Erythroblast (primary cell): ENCODE measurements at regions not wholly inside any gene's neighbourhood (a gene's known extent, or its start where the extent isn't known, plus 50 kb on each side); places are given as distances from the start of the nearest gene placed in this dataset.

Experiments used
- DNase-seq, 2 experiments: peaks; one replicate each; lab custom pipeline; 2025; lab: John Stamatoyannopoulos, UW
- GATA1 ChIP-seq: IDR thresholded peaks from 2 replicates; pipeline ENCODE4 v1.6.1; 2011; ENCODE audit warnings: low read depth, mild to moderate bottlenecking, control low read depth, low read length, moderate library complexity
- POLR2A ChIP-seq: IDR thresholded peaks from 2 replicates; pipeline ENCODE4 v1.6.1; 2011; ENCODE audit warnings: mild to moderate bottlenecking, low read length

DNA sequence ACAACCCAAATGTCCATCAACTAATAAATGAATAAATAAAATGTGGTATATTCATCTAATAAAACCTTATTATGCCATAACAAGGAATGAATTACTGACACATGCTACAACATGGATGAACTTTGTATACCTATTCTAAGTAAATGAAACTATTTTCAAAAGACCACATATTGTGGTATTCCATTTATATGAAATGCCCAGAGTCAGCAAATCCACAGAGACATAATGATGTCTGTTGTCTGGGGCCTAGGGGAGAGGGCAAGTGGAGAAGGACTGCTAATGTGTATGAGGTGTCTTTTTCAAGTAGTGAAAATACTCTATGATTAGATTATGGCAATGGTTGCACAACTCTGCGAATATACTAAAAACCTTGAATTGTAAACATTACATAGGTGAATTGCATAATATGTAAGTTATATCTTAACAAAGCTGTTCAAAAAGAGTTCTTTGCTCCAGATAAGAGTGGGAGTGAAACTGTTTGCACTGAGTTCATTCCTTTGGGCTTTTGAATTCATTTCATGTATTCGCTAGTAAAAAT is 464.2 kb downstream of the NUF2 start:
- no peak for DNase-seq
- TF ChIP-seq POLR2A (no peak), GATA1 (no peak)

- DNase-seq: no peak
- TF ChIP-seq POLR2A (no peak), GATA1 (no peak)
These were observed 468.2 kb downstream of the NUF2 start for GRCh38 chr1:163789911-163790310.

DNA sequence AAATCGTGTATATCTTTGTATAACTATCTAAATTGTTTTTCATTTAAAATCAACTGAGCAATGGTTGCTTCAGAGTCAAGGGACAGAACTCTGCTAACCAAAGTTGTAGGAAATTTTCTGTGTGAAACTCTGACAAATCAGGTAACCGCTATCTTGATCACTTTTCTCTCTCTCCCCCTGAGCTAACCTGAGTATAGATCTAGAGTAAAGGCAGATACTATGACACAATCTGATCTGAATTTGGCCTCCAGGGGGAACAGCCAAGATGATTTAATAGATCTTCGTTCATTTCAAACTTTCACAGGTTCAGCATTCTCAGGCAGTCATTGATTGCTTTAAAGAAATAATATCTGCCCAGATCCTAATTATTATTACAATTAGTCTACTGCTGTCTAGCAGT is 472.8 kb downstream of the NUF2 start:
- TF ChIP-seq GATA1 (no peak), POLR2A (no peak)
- DNase-seq: no peak

GRCh38 chr1:163796394-163796821 is 474.7 kb downstream of the NUF2 start:
- TF ChIP-seq POLR2A (no peak), GATA1 (no peak)
- DNase-seq: no peak

DNA sequence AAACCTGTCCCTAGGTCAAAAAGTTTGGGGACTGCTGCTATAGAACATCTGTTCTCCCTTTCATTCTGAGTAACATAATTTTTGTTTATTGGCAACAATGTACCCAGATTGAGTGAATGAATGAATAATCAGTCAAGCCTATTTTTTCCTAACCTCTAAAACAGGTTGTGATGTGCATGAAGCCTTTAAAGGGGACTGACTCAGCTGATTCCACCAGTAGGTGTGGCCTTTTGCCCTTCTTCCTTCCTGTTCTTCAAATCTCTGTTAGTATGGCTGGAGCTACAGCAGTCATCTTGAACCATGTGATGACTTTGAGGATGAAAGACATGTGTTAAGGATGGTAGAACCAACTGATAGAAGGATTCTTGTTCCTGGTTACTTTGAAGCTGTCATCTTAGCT is 476.1 kb downstream of the NUF2 start:
- DNase-seq: no peak
- TF ChIP-seq GATA1 (no peak), POLR2A (no peak)

GRCh38 chr1:163799190-163799805 is 477.5 kb downstream of the NUF2 start:
- no peak for TF ChIP-seq GATA1
- TF ChIP-seq POLR2A: no peak
- DNase-seq: no peak

GRCh38 chr1:163807331-163808049 is 485.7 kb downstream of the NUF2 start:
- DNase-seq: no peak
- TF ChIP-seq GATA1: no peak
- TF ChIP-seq POLR2A: no peak

GRCh38 chr1:163813251-163813650 is 491.5 kb downstream of the NUF2 start:
- TF ChIP-seq GATA1: no peak
- no peak for TF ChIP-seq POLR2A
- no peak for DNase-seq

DNA sequence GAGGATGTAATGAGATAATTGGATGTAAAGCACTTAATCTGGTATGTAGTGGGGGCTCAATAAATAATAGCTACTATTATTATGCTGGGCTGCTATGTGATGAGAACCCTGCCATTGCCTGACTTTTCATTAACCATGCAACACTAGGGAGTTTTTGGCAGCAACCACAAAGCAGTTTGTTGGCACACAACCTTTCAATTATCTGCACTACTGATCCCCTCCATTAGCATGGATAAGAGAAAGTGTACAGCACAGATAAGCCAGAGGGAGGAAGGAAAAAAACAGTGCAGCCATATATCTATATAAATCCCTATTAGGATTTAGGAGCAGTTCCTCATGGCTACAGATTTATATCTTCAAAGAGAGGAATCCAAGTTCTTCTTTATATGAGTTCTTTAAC is 498.5 kb downstream of the NUF2 start:
- TF ChIP-seq GATA1 (no peak), POLR2A (no peak)
- no peak for DNase-seq

- no peak for TF ChIP-seq GATA1
- TF ChIP-seq POLR2A: no peak
- no peak for DNase-seq
These were observed 499.0 kb downstream of the NUF2 start for GRCh38 chr1:163820766-163821165.

- TF ChIP-seq POLR2A: no peak
- no peak for TF ChIP-seq GATA1
- no peak for DNase-seq
These were observed 499.9 kb downstream of the NUF2 start for GRCh38 chr1:163821679-163822078.

DNA sequence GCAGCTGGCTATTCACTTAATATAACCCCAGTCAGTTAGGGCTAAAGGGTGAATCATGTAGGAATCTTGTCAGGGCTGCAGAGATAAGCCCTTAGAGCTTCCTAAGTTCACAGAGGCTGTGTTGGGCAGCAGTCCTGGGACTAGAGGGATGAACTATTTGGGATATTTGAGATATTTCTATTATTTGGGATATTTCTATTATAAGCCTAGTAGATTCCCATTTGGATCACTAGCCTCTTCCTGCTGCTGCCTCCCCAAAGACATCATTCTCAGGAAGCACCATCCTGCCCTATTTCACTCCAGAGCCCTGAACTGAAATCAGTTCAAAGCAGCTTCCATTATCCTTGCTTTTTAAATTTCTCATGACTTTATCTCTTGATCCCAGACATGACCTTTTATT is 501.3 kb downstream of the NUF2 start:
- TF ChIP-seq GATA1 (no peak), POLR2A (no peak)
- no peak for DNase-seq

DNA sequence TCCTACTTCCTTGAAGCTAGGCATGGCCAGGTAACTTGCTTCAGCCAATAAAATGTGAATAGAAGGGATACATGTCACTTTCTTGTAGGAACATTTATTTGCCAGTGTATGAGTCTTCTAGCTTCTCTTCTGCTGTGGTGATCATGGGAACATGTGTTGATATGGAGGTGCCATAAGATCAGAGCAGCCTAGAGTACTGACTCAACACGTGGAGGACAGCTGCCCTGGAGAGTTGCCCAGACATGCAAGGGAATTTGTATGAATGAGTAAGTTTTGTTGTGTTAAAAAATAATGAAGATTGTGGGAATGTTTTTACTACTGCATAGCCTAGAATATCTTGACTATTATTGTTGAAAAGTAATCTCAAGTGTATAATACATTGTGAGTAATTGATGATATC is 502.3 kb downstream of the NUF2 start:
- TF ChIP-seq POLR2A: no peak
- no peak for TF ChIP-seq GATA1
- DNase-seq: no peak

DNA sequence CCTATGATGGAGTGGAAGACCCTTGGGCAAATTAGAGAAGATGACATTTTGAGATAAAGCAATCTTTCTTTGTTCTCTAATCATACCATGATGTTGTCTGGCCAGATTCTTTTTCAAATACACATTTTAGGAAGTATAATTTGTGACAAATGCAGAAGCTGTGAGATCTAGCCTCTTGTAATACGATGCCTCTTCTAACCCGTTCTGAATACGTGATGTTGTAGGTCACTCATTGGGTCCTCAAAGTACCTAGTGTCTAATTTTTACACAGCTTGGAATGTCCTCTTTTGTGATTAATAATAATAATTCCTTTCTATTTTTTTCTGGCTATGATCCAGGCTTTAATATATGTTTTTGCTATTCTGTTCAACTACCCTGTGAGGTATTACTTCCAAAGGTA is 502.7 kb downstream of the NUF2 start:
- no peak for DNase-seq
- TF ChIP-seq GATA1 (no peak), POLR2A (no peak)

GRCh38 chr1:163826500-163826899 is 504.7 kb downstream of the NUF2 start:
- DNase-seq: no peak

More at GRCh38 chr1:163826500-163826899, 504.7 kb downstream of the NUF2 start:
- TF ChIP-seq POLR2A: no peak
- no peak for TF ChIP-seq GATA1
